ENCODE measurements at regions not wholly inside any gene's neighbourhood (a gene's known extent, or its start where the extent isn't known, plus 50 kb on each side); places are given as distances from the start of the nearest gene placed in this dataset.
A peak's percentile ranks its signal among the peaks of the same experiment; 100 is the strongest.
"Not testable (repeated sequence)": the region's sequence is repeated elsewhere in the genome, so short reads cannot be mapped to it uniquely, and the experiment has no call there.

GRCh38 chr22:26806445-26807175, 149.2 kb downstream of the MIAT start:
- DNase-seq (ENCODE audit: low spot score) = no peak

DNA sequence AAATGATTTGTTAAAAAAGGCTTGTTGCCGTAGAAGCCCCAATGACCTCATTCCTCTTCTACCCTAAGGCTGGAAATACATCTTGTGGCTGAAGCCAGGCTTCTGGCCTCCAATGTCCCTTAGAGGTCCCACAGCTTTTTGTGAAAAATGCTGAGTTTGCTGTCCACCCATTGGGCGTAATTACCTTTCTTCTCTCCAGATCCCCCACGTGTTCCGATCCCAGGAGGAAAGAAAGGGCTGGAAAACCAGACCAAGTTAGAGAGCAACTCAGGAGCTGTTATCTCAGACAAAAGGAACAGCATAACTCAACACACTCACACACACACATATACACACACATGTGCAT, 154.2 kb downstream of the MIAT start:
- no peak for DNase-seq (ENCODE audit: low spot score)

GRCh38 chr22:26812731-26813130, 155.3 kb downstream of the MIAT start:
- no peak for DNase-seq (ENCODE audit: low spot score)

GRCh38 chr22:26816726-26817125, 159.3 kb downstream of the MIAT start:
- no peak for DNase-seq (ENCODE audit: low spot score)

DNA sequence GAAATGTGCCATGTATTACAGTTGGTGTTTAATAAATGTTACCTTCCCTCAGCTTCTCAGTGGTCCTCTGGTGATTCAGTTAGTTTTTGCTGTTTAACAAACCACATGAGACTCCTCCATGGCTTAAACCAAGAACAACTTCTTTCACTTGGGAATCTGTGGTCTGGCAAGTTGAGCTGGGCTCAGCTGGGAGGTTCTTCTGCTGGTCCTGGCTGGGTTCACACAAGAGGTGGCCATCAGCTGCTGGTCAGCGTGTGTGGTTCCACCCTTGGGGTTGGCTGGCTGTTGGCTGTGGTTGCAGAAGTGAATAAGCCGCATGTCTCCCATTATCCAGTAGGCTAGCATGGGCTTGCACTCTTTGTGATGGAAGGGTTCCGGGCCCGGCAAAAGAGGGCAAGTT, 160.5 kb downstream of the MIAT start:
- no peak for DNase-seq (ENCODE audit: low spot score)

GRCh38 chr22:26821854-26822253, 164.5 kb downstream of the MIAT start:
- no peak for DNase-seq (ENCODE audit: low spot score)

DNA sequence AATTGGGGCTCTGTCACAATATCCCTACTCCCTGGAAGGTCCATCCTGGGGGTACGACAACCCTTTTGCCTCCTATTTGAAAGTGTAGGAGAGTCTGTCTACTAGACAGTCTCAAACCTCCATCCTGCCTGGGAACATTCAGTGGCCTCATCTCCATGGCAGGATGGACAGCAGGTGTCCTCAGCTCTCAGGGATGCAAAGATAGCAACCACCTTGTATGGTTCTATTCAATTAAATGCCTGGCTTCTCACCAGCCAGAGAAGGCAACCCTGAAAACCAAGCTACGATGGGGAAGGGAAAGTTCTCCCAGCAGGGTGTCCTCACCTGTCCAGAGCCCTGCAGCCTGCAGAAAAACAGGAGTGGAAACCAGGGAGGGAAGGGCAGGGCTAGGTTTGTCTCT, 164.9 kb downstream of the MIAT start:
- no peak for DNase-seq (ENCODE audit: low spot score)

DNA sequence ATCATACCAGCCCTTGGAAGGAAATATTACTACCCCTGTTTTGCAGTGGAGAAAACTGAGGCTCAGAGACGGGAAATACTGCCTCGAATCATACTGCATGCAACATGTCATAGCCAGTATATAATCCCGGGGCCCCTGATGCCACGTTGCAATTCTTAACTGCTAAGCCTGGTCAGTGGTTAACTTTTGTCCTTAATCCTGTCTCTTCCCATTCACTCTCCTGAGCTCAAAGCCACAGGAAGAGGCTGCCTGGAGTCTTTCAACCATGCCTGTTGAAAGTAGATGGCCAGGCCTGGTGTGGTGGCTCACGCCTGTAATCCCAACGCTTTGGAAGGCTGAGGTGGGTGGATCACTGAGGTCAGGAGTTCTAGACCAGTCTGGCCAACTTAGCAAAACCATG, 166.6 kb downstream of the MIAT start:
- no peak for DNase-seq (ENCODE audit: low spot score)

- DNase-seq (ENCODE audit: low spot score) = no peak
These were observed 168.9 kb downstream of the MIAT start for GRCh38 chr22:26825960-26826935.

- no peak for DNase-seq (ENCODE audit: low spot score)
These were observed 170.2 kb downstream of the MIAT start for GRCh38 chr22:26827611-26828010.

- no peak for DNase-seq (ENCODE audit: low spot score)
These were observed 170.9 kb downstream of the MIAT start for GRCh38 chr22:26828311-26828710.

- no peak for DNase-seq (ENCODE audit: low spot score)
These were observed 173.4 kb downstream of the MIAT start for GRCh38 chr22:26830837-26831236.

- no peak for DNase-seq (ENCODE audit: low spot score)
These were observed 177.6 kb downstream of the MIAT start for GRCh38 chr22:26835023-26835422.

GRCh38 chr22:26835929-26836528, 178.6 kb downstream of the MIAT start:
- no peak for DNase-seq (ENCODE audit: low spot score)

GRCh38 chr22:26837784-26838470, 180.5 kb downstream of the MIAT start:
- no peak for DNase-seq (ENCODE audit: low spot score)

DNA sequence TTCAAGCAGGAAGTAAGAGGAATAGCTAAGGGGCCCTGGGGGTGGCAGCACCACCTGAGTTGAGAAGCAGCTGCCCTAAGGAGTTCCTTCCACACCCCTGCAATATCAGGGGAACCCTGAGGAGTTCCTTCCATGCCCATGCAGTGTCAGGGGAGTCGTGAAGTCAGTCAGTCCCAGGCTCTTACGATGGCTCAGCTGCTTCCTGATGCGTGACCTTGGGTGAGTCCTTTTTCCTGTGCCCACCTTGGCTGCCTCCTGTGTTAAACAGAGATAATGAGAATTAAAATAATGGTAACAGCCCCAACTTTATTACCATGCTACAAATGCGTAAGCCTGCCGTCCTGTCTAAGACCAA, 181.1 kb downstream of the MIAT start:
- DNase-seq (ENCODE audit: low spot score) = no peak

DNA sequence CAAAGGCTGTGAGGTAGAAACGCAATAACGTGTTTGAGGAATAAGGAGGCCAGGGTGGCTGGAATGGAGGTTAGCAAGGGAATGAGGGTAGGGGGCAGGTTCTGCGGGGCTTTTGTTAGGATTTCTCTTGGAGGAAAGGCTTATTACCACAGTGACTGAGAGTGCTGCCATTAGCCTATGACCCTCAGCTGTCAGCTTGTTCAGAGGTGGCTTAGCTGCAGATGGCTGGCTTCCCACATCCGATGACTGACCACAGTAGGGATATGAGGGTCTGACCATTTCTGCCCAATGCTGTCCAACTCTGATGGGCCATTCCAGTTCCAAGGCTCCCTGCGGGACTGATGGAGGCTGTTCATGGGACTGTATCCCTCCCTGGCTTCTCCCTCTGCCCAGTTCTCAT, 181.8 kb downstream of the MIAT start:
- DNase-seq (ENCODE audit: low spot score) = no peak

GRCh38 chr22:26840770-26841169, 183.4 kb downstream of the MIAT start:
- DNase-seq (ENCODE audit: low spot score) = not testable (repeated sequence)

- no peak for DNase-seq (ENCODE audit: low spot score)
These were observed 184.7 kb downstream of the MIAT start for GRCh38 chr22:26842103-26842502.

GRCh38 chr22:26845021-26845743, 187.8 kb downstream of the MIAT start:
- DNase-seq (ENCODE audit: low spot score) = peak; percentile 20

DNA sequence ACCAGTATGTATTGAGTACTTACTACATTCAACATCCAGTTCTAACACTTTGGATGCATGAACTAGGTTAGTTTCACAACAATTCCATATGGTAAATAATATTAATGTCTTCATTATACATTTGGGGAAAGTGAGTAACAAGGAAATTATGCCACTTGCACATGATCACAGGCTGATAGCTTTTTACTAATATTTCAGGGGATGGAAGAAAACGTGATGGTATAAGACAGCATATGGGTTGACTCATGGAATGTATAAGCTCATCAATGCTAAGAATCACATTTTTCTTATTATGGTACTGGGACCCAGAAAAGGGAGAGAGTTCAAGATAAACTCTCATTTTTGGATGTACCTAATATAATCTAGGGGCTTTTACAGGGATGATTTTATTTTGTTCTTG, 188.7 kb downstream of the MIAT start:
- DNase-seq (ENCODE audit: low spot score) = no peak

DNA sequence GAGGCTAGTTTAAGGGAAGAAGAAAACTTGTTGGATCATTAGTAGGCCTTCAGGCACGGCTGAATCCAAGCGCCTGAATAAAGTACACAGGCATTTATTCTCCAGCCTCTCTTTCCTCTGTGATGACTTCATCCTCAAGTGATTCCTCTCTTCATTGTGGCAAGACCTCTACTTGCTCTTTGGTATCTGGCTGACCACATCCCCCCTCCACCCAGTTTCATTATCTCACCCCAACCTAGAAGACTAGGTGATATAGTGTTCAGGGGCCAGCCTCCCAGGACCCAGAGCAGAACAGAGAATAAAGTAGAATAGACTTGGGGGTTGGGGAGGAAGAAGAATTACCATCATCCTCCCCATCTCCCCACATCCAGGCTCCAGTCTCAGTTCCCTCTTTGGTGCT, 189.3 kb downstream of the MIAT start:
- DNase-seq (ENCODE audit: low spot score) = no peak
